Loucy (cell line): ENCODE measurements at regions not wholly inside any gene's neighbourhood (a gene's known extent, or its start where the extent isn't known, plus 50 kb on each side); places are given as distances from the start of the nearest gene placed in this dataset.

Source experiments
- EZH2phosphoT487 ChIP-seq: fragments of 200-600 bp; IDR thresholded peaks from 2 replicates; pipeline ENCODE4 v1.6.1; 2018; ENCODE audit warnings: antibody characterized with exemption, mild to moderate bottlenecking, moderate library complexity, borderline replicate concordance
- TF ChIP-seq, protein P1 (sequence below): fragments of 200-600 bp; sonication (generic); conservative IDR thresholded peaks from 2 replicates; pipeline ENCODE4 v1.5.1; 2014; ENCODE audit warnings: mild to moderate bottlenecking, antibody characterized with exemption, low read length

DNA sequence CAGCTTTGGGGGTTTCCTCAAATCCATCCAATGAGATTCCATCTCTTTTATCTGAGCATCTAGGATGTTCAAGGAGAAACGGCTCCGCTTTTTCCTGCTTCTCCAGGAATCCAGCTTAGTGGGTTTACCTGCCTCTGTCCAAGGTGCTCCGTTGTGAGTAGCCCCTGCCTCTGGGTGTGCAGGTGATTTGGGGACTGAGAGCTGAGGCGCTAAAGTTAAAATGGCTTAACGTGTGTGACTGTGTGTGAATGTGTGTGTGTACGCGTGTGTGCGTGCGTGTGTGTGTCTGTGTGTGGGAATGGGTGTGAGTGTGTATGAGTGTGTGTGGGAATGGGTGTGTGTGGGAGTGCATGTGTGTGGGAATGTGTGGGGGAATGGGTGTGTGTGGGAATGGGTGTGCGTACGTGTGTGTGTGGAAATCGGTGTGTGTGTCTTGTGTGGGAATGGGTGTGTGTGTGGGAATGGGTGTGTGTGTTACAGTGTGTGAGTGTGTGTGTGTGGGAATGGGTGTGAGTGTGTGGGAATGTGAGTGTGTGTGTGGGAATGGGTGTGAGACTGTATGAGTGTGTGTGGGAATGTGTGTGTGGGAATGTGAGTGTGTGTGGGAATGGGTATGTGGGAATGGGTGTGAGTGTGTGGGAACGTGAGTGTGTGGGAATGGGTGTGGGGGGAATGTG is 90.2 kb upstream of the INSIG1 start:
- TF ChIP-seq, protein P1, sequence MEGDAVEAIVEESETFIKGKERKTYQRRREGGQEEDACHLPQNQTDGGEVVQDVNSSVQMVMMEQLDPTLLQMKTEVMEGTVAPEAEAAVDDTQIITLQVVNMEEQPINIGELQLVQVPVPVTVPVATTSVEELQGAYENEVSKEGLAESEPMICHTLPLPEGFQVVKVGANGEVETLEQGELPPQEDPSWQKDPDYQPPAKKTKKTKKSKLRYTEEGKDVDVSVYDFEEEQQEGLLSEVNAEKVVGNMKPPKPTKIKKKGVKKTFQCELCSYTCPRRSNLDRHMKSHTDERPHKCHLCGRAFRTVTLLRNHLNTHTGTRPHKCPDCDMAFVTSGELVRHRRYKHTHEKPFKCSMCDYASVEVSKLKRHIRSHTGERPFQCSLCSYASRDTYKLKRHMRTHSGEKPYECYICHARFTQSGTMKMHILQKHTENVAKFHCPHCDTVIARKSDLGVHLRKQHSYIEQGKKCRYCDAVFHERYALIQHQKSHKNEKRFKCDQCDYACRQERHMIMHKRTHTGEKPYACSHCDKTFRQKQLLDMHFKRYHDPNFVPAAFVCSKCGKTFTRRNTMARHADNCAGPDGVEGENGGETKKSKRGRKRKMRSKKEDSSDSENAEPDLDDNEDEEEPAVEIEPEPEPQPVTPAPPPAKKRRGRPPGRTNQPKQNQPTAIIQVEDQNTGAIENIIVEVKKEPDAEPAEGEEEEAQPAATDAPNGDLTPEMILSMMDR = no peak
- no peak for TF ChIP-seq EZH2phosphoT487
